ENCODE measurements at regions not wholly inside any gene's neighbourhood (a gene's known extent, or its start where the extent isn't known, plus 50 kb on each side); places are given as distances from the start of the nearest gene placed in this dataset.

GRCh38 chr11:38332046-38332445 is 1734.0 kb upstream of the RAG2 start:
- no peak overlapping the region for H3K27ac ChIP-seq
- DNase-seq (ENCODE audit: low read depth in 1 of 2, low spot score in 1 of 2) = no peak
- 31% methylated on average over 3 of the region's 3 CpGs for WGBS (ENCODE audit: missing lambda C conversion rate)
- no peaks in the 10 kb centered on the region for H3K9me3 ChIP-seq
- no peak for FAIRE-seq
- no peak overlapping the region for H3K4me3 ChIP-seq
- H3K4me2 ChIP-seq = no peak overlapping the region
- ATAC-seq = no peak
- TF ChIP-seq MYC (IDR thresholded peaks at IDR 0.05; ENCODE audit: borderline replicate concordance, low read length) = no peak
- POLR2A ChIA-PET = no interaction called here
- CTCF ChIA-PET = no interaction called here
- no peaks in the 10 kb centered on the region for H3K4me1 ChIP-seq

GRCh38 chr11:38330578-38330977 is 1732.5 kb upstream of the RAG2 start:
- under 1% methylated on average over 3 of the region's 3 CpGs for WGBS (ENCODE audit: missing lambda C conversion rate)
- ChIA-PET POLR2A (no interaction called here), CTCF (no interaction called here)
- H3K4me3 ChIP-seq = no peak overlapping the region
- H3K4me2 ChIP-seq = no peak overlapping the region
- TF ChIP-seq NFE2L2 (conservative IDR thresholded peaks at IDR 0.05; ENCODE audit: low read length) = no peak
- no peak for TF ChIP-seq HOXA7 (CRISPR knock-in tag; IDR thresholded peaks at IDR 0.05)
- no peak for TF ChIP-seq HMGXB4 (CRISPR knock-in tag; IDR thresholded peaks at IDR 0.05; ENCODE audit: borderline replicate concordance)
- ATAC-seq (no peak), FAIRE-seq (no peak), DNase-seq (ENCODE audit: low read depth in 1 of 2, low spot score in 1 of 2) (no peak)
- no peaks in the 10 kb centered on the region for H3K9me3 ChIP-seq
- no peaks in the 10 kb centered on the region for H3K4me1 ChIP-seq
- H3K27ac ChIP-seq = no peak overlapping the region

- H3K27ac ChIP-seq = no peak overlapping the region
- ATAC-seq (no peak), DNase-seq (ENCODE audit: low read depth in 1 of 2, low spot score in 1 of 2) (no peak), FAIRE-seq (no peak)
- TF ChIP-seq NFE2L2 (conservative IDR thresholded peaks at IDR 0.05; ENCODE audit: low read length) (peak; percentile 72), FOSL2 (IDR thresholded peaks at IDR 0.05) (no peak), FOSL2 (CRISPR knock-in tag; IDR thresholded peaks at IDR 0.05) (no peak), TP53 (CRISPR knock-in tag; IDR thresholded peaks at IDR 0.05) (no peak), MAFK (IDR thresholded peaks at IDR 0.05; ENCODE audit: partially characterized antibody) (peak; percentile 55)
- H3K4me3 ChIP-seq = no peak overlapping the region
- H3K4me2 ChIP-seq = no peak overlapping the region
- 2% methylated on average over 3 of the region's 3 CpGs for WGBS (ENCODE audit: missing lambda C conversion rate)
- CTCF ChIA-PET = no interaction called here
- H3K9me3 ChIP-seq = no peaks in the 10 kb centered on the region
- POLR2A ChIA-PET = no interaction called here
- H3K4me1 ChIP-seq = no peaks in the 10 kb centered on the region
Measured at GRCh38 chr11:38323961-38324761, 1726.1 kb upstream of the RAG2 start.

- WGBS (ENCODE audit: missing lambda C conversion rate) = 0% methylated on average over 1 of the region's 1 CpG
- Histone ChIP-seq H3K9me3 (no peaks in the 10 kb centered on the region; the same call in 1 of the 3 replicates), H3K27ac (no peak overlapping the region), H3K4me3 (no peak overlapping the region), H3K4me2 (no peak overlapping the region), H3K4me1 (no peaks in the 10 kb centered on the region)
- DNase-seq (ENCODE audit: low read depth in 1 of 2, low spot score in 1 of 2) = no peak
- ATAC-seq = no peak
- ChIA-PET POLR2A (no interaction called here), CTCF (interaction anchor here (0.9 kb wide), 1 partner anchor 9 kb away, joined by 3 read pairs; no protein-coding TSS in a partner anchor)
- FAIRE-seq = no peak
- TF ChIP-seq PBX3 (IDR thresholded peaks at IDR 0.05) (no peak), RARB (CRISPR knock-in tag; IDR thresholded peaks at IDR 0.05) (no peak), CEBPB (IDR thresholded peaks at IDR 0.05) (no peak), HMGXB4 (CRISPR knock-in tag; IDR thresholded peaks at IDR 0.05; ENCODE audit: borderline replicate concordance) (no peak), MYC (IDR thresholded peaks at IDR 0.05; ENCODE audit: borderline replicate concordance, low read length) (no peak), TP53 (CRISPR knock-in tag; IDR thresholded peaks at IDR 0.05) (no peak), ELK1 (IDR thresholded peaks at IDR 0.05; ENCODE audit: low read depth, low read length) (no peak)
Measured at GRCh38 chr11:38315151-38315550, 1717.1 kb upstream of the RAG2 start.
